ENCODE measurements at regions not wholly inside any gene's neighbourhood (a gene's known extent, or its start where the extent isn't known, plus 50 kb on each side); places are given as distances from the start of the nearest gene placed in this dataset.

DNA sequence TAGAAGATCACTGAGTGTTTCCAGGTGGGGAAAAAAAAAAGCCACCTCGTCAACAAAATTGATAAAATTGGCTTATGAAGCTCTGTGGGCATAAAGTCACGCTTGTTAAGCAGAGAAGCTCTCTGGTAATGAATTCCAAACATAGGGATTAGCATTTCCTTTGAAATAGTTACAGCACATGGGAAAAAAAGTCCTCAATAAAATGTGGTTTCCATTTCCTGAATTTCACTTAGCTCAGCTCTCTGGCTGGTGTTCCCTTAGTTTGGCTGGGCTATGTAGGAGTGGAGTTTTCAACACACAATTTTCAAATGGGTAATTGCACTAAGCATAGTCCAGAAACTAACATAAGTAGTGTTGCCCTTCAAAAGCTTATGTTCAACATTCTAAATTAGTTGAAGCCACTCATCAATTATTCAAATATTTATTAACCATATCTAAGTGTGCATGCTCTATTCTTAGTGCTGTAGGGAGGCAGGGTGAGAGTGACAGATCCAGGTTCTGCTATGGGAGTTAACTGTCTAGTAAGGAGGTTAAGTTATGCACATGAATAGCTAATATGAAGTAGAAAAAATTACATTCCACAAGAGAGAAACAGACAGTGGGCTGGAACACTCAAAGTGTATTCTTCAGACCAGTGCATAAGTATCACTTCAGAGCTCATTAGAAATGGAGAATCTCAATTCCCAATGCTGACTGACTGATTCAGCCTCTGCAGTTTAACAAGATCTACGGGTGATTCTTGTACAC is 445.7 kb downstream of the SMARCA1 start:
- TF ChIP-seq POLR2A (IDR thresholded peaks at IDR 0.05): no peak
- TF ChIP-seq, protein P1, sequence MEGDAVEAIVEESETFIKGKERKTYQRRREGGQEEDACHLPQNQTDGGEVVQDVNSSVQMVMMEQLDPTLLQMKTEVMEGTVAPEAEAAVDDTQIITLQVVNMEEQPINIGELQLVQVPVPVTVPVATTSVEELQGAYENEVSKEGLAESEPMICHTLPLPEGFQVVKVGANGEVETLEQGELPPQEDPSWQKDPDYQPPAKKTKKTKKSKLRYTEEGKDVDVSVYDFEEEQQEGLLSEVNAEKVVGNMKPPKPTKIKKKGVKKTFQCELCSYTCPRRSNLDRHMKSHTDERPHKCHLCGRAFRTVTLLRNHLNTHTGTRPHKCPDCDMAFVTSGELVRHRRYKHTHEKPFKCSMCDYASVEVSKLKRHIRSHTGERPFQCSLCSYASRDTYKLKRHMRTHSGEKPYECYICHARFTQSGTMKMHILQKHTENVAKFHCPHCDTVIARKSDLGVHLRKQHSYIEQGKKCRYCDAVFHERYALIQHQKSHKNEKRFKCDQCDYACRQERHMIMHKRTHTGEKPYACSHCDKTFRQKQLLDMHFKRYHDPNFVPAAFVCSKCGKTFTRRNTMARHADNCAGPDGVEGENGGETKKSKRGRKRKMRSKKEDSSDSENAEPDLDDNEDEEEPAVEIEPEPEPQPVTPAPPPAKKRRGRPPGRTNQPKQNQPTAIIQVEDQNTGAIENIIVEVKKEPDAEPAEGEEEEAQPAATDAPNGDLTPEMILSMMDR (IDR thresholded peaks at IDR 0.05): no peak

Measured in prostate gland (tissue), 2 donors.